GM10266 (cell line): ENCODE measurements at regions not wholly inside any gene's neighbourhood (a gene's known extent, or its start where the extent isn't known, plus 50 kb on each side); places are given as distances from the start of the nearest gene placed in this dataset.

ENCODE experiments used
- DNase-seq: peaks from one replicate; pipeline ENCODE4 v3.0.0; 2012; ENCODE audit errors: extremely low spot score
- TF ChIP-seq, protein P1 (sequence below): IDR thresholded peaks from 2 replicates; pipeline ENCODE4 v1.5.1; 2012; ENCODE audit warnings: mild to moderate bottlenecking, low read depth; ENCODE audit not compliant: control insufficient read depth, insufficient read depth; ENCODE audit errors: missing control alignments

GRCh38 chr20:41889126-41889843 lies 271.1 kb upstream of the CHD6 start:
- DNase-seq, result no peak
- TF ChIP-seq, protein P1, sequence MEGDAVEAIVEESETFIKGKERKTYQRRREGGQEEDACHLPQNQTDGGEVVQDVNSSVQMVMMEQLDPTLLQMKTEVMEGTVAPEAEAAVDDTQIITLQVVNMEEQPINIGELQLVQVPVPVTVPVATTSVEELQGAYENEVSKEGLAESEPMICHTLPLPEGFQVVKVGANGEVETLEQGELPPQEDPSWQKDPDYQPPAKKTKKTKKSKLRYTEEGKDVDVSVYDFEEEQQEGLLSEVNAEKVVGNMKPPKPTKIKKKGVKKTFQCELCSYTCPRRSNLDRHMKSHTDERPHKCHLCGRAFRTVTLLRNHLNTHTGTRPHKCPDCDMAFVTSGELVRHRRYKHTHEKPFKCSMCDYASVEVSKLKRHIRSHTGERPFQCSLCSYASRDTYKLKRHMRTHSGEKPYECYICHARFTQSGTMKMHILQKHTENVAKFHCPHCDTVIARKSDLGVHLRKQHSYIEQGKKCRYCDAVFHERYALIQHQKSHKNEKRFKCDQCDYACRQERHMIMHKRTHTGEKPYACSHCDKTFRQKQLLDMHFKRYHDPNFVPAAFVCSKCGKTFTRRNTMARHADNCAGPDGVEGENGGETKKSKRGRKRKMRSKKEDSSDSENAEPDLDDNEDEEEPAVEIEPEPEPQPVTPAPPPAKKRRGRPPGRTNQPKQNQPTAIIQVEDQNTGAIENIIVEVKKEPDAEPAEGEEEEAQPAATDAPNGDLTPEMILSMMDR, result no peak

GRCh38 chr20:41888434-41888833 lies 270.3 kb upstream of the CHD6 start:
- TF ChIP-seq, protein P1, result no peak
- no peak for DNase-seq

- DNase-seq, result no peak
- TF ChIP-seq, protein P1, result no peak
Measured at GRCh38 chr20:41887500-41887899, 269.3 kb upstream of the CHD6 start.

DNA sequence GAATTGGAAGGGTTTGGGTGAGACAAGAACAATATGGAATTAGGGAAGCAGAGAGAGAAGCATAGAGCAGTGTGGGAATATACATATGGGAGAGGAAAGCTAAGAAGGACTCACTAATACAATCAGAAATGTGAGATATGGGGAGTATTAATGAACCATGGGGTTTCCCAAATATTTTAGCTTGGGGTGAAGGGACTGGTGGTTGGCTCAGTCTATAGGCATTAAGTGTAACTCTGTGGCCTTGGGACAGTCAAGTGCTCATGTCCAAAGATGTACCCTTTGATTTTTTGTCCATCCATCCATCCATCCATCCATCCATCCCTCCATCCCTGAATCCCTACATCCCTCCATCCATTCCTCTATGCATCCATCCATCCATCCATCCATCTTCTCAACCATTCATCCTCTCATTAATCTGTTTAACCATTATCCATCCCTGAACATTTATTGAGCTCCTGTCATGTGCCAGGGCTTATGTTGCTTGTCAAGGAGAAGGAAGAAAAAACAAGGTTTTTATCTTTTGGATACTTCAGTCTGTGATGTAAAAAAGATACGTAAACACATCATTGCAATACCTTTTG lies 263.4 kb upstream of the CHD6 start:
- DNase-seq, result no peak
- TF ChIP-seq, protein P1, result no peak

DNA sequence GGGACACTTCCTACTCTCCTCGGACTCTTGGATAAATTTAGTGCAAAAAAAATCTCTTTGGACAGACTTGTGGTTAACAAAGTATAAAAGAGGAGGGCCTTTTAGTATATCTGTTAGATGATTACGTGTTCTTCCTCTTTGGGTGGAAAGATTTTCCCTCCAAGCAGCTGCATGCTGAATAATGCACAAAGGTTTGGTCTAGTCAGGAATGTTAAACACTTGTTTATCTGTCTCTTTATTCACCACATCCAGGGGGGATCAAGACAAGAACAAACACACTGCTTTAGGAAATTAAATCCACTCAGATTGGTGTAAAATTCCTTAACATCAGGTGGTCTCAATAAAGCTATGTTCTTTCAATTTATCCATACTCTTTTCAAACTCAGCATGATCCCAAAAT lies 260.9 kb upstream of the CHD6 start:
- TF ChIP-seq, protein P1, result no peak
- DNase-seq, result no peak

DNA sequence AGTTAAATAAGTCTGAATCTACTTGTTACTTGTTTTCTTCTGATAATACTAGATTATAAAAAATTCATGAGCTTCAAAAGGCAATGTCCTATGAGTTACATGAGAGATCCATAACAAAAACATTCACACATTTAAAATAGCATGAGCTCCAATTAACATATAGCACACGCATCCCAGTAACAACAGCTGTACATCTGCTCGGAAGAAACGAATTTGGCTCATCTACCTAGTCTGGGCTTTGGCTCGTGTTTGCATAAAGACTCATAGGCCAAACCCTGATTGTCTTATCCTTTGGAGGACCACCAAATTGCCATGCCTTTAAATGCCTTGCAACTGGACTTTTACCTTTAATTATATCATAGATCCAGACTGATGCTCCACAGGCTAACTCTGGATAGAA lies 259.7 kb upstream of the CHD6 start:
- TF ChIP-seq, protein P1, result no peak
- no peak for DNase-seq

DNA sequence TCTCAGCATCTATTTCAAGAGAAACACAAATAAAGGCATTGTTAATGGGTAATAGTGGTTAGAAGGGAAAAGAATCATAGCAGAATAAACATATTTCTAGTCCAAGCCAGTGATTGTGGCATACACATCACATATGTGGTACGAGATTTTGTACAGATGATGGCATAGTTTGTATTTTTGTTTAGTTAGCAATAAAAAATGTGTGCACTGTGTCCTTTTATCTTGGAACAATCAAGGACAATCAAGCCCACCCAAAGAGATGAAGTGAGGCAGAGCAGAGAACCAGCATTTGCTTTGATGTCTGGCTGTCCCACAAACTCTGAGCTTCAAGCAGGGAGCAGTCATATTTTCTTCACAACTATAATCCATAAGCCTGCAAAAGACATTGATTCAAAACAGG lies 256.5 kb upstream of the CHD6 start:
- TF ChIP-seq, protein P1, result no peak

More for the DNA sequence above, 256.5 kb upstream of the CHD6 start:
- DNase-seq, result no peak
